ENCODE measurements at regions not wholly inside any gene's neighbourhood (a gene's known extent, or its start where the extent isn't known, plus 50 kb on each side); places are given as distances from the start of the nearest gene placed in this dataset.

DNA sequence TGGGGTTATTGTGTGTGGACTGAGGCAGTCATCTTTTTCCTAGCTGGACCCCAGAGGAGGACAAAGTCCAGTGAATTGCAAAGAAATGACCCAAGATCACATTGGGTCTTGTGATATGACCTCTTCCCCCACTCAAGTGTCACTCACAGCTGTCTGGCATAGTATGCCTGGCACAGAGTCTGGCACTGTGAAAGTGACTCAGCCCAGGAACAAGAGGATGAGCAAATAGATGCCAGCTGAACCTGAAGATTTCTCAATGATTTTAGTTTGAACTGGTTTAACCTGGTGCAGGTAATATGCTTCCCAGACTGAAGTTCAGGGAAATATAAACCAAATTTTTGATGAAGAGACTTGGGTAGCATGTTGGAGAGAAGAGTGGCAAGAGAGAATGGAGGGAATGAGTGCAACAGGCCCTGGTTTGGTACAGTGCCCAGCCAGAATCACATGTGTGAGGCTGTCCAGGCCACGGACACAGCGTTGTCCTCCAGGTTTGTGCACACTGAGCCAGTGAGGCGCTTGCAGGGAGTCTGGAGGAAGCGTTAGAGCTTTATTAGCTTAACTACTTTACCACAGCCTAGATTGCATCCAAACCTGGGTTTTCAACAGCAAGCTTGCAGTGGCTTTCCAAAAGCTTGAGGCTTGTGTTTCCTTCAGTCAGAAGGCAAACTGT, 332.9 kb downstream of the NUAK1 start:
- Histone ChIP-seq H3K9ac (ENCODE audit: insufficient read depth, low read depth, low read length) (no peak overlapping the region), H3K9me3 (ENCODE audit: low read length) (no peaks in the 10 kb centered on the region), H3K4me2 (ENCODE audit: low read depth, low read length) (no peak overlapping the region), H4K20me1 (ENCODE audit: insufficient read depth, low read length) (no peaks in the 10 kb centered on the region), H2AFZ (ENCODE audit: low read length) (no peak overlapping the region), H3K4me3 (replicated peaks in 1 of 3; ENCODE audit: insufficient read depth in 1 of 3, low read depth in 2 of 3, low read length in 3 of 3) (no peak overlapping the region), H3K36me3 (replicated peaks in 1 of 2; ENCODE audit: control insufficient read depth in 1 of 2, insufficient read depth in 2 of 2, low read length in 2 of 2) (no peaks in the 10 kb centered on the region), H3K27ac (ENCODE audit: extremely low read length, insufficient read depth, low read length) (no peak overlapping the region), H3K4me1 (ENCODE audit: insufficient read depth, low read length) (no peaks in the 10 kb centered on the region), H3K27me3 (ENCODE audit: control insufficient read depth in 1 of 2, insufficient read depth in 2 of 2, low read length in 2 of 2) (no peaks in the 10 kb centered on the region; a peak in 1 of 5 replicates), H3K79me2 (ENCODE audit: insufficient read depth, low read length) (no peaks in the 10 kb centered on the region)
- TF ChIP-seq ZNF276 (CRISPR knock-in tag; IDR thresholded peaks at IDR 0.05; ENCODE audit: low read depth) (no peak), STAT5B (CRISPR knock-in tag; IDR thresholded peaks at IDR 0.05) (no peak), ISL2 (CRISPR knock-in tag; IDR thresholded peaks at IDR 0.05) (no peak), ZNF253 (CRISPR knock-in tag; IDR thresholded peaks at IDR 0.05; ENCODE audit: borderline replicate concordance) (no peak), GPN1 (CRISPR knock-in tag; IDR thresholded peaks at IDR 0.05; ENCODE audit: borderline replicate concordance) (no peak), SOX5 (CRISPR knock-in tag; IDR thresholded peaks at IDR 0.05; ENCODE audit: borderline replicate concordance) (no peak), KLF13 (CRISPR knock-in tag; IDR thresholded peaks at IDR 0.05) (no peak), STAG1 (CRISPR knock-in tag; IDR thresholded peaks at IDR 0.05) (no peak), GMEB1 (CRISPR knock-in tag; IDR thresholded peaks at IDR 0.05; ENCODE audit: borderline replicate concordance) (no peak), ATF1 (CRISPR knock-in tag; IDR thresholded peaks at IDR 0.05) (no peak)
- TF ChIP-seq, protein P1, sequence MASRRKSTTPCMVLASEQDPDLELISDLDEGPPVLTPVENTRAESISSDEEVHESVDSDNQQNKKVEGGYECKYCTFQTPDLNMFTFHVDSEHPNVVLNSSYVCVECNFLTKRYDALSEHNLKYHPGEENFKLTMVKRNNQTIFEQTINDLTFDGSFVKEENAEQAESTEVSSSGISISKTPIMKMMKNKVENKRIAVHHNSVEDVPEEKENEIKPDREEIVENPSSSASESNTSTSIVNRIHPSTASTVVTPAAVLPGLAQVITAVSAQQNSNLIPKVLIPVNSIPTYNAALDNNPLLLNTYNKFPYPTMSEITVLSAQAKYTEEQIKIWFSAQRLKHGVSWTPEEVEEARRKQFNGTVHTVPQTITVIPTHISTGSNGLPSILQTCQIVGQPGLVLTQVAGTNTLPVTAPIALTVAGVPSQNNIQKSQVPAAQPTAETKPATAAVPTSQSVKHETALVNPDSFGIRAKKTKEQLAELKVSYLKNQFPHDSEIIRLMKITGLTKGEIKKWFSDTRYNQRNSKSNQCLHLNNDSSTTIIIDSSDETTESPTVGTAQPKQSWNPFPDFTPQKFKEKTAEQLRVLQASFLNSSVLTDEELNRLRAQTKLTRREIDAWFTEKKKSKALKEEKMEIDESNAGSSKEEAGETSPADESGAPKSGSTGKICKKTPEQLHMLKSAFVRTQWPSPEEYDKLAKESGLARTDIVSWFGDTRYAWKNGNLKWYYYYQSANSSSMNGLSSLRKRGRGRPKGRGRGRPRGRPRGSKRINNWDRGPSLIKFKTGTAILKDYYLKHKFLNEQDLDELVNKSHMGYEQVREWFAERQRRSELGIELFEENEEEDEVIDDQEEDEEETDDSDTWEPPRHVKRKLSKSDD (CRISPR knock-in tag; IDR thresholded peaks at IDR 0.05; ENCODE audit: low read depth) = no peak
- BruUV-seq (replicated peaks) = no TSS peak
- ChIA-PET POLR2A (no interaction called here), CTCF (ENCODE audit: low intra/inter-chr PET ratio, low total read pairs) (no interaction called here)
- DNase-seq (ENCODE audit: low spot score) = no peak
- no CpG with 5 or more reads among the region's 4 CpGs for whole genome bisulfite sequencing (ENCODE audit: low lambda C conversion rate)
- intact Hi-C loops (cut with micrococcal nuclease; ENCODE audit: unreplicated experiment) (no loop called here), in situ Hi-C loops (cut with HindIII; ENCODE audit: extremely low pct_ligation_motif_present, low pct_unique_long_range_greater_than_20kb) (no loop called here)
- no peak for FAIRE-seq
- ATAC-seq = no peak
